Endothelial cell (in vitro differentiated cells): ENCODE measurements at regions not wholly inside any gene's neighbourhood (a gene's known extent, or its start where the extent isn't known, plus 50 kb on each side); places are given as distances from the start of the nearest gene placed in this dataset.

Experiments used
- DNase-seq: peaks from one replicate; pipeline ENCODE4 v3.0.0; 2021; ENCODE audit warnings: low spot score
- H3K27ac Mint-ChIP-seq: one replicate; pipeline ENCODE4 v1.8.0; 2021; ENCODE audit warnings: mixed read lengths, inconsistent platforms; ENCODE audit not compliant: unreplicated experiment
- H3K27me3 Mint-ChIP-seq: one replicate; pipeline ENCODE4 v1.8.0; 2021; ENCODE audit warnings: mild to moderate bottlenecking, moderate library complexity, mixed read lengths, inconsistent platforms; ENCODE audit not compliant: unreplicated experiment
- H3K36me3 Mint-ChIP-seq: one replicate; pipeline ENCODE4 v1.8.0; 2021; ENCODE audit warnings: mild to moderate bottlenecking, low read depth, mixed read lengths, inconsistent platforms; ENCODE audit not compliant: unreplicated experiment
- H3K4me1 Mint-ChIP-seq: one replicate; pipeline ENCODE4 v1.8.0; 2021; ENCODE audit warnings: mild to moderate bottlenecking, mixed read lengths, inconsistent platforms; ENCODE audit not compliant: unreplicated experiment
- H3K4me3 Mint-ChIP-seq: one replicate; pipeline ENCODE4 v1.8.0; 2021; ENCODE audit warnings: mild to moderate bottlenecking, mixed read lengths, inconsistent platforms; ENCODE audit not compliant: unreplicated experiment
- H3K9me3 Mint-ChIP-seq: one replicate; pipeline ENCODE4 v1.8.0; 2021; ENCODE audit warnings: mixed read lengths, inconsistent platforms; ENCODE audit not compliant: unreplicated experiment
- TF ChIP-seq, protein P1 (sequence below): fragments of 200-600 bp; sonication (generic); IDR thresholded peaks from one replicate; pipeline ENCODE4 v1.5.0; 2021; ENCODE audit warnings: antibody characterized with exemption; ENCODE audit not compliant: unreplicated experiment

- no peak for DNase-seq
- Mint-ChIP-seq H3K4me1 (no peaks in the 10 kb centered on the region), H3K4me3 (no peak overlapping the region), H3K9me3 (no peaks in the 10 kb centered on the region), H3K27ac (no peak overlapping the region), H3K27me3 (peaks cover 2% of the 10 kb centered on the region), H3K36me3 (no peaks in the 10 kb centered on the region)
- TF ChIP-seq, protein P1, sequence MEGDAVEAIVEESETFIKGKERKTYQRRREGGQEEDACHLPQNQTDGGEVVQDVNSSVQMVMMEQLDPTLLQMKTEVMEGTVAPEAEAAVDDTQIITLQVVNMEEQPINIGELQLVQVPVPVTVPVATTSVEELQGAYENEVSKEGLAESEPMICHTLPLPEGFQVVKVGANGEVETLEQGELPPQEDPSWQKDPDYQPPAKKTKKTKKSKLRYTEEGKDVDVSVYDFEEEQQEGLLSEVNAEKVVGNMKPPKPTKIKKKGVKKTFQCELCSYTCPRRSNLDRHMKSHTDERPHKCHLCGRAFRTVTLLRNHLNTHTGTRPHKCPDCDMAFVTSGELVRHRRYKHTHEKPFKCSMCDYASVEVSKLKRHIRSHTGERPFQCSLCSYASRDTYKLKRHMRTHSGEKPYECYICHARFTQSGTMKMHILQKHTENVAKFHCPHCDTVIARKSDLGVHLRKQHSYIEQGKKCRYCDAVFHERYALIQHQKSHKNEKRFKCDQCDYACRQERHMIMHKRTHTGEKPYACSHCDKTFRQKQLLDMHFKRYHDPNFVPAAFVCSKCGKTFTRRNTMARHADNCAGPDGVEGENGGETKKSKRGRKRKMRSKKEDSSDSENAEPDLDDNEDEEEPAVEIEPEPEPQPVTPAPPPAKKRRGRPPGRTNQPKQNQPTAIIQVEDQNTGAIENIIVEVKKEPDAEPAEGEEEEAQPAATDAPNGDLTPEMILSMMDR = no peak
These were observed 588.2 kb upstream of the FTMT start for GRCh38 chr5:121263456-121263855.

GRCh38 chr5:121264605-121265004 is 587.1 kb upstream of the FTMT start:
- Mint-ChIP-seq H3K36me3 (no peaks in the 10 kb centered on the region), H3K9me3 (no peaks in the 10 kb centered on the region), H3K27ac (no peak overlapping the region), H3K4me1 (no peaks in the 10 kb centered on the region), H3K27me3 (peaks cover 2% of the 10 kb centered on the region), H3K4me3 (no peak overlapping the region)
- TF ChIP-seq, protein P1 = no peak
- DNase-seq = no peak

- Mint-ChIP-seq H3K9me3 (no peaks in the 10 kb centered on the region), H3K27ac (no peak overlapping the region), H3K27me3 (no peaks in the 10 kb centered on the region), H3K36me3 (no peaks in the 10 kb centered on the region), H3K4me1 (no peaks in the 10 kb centered on the region), H3K4me3 (no peak overlapping the region)
- TF ChIP-seq, protein P1 = no peak
- DNase-seq = no peak
These were observed 580.1 kb upstream of the FTMT start for GRCh38 chr5:121271546-121271945.

GRCh38 chr5:121273833-121274433 is 577.7 kb upstream of the FTMT start:
- H3K4me1 Mint-ChIP-seq = no peaks in the 10 kb centered on the region
- H3K9me3 Mint-ChIP-seq = no peaks in the 10 kb centered on the region
- no peak overlapping the region for H3K4me3 Mint-ChIP-seq
- TF ChIP-seq, protein P1 = no peak
- H3K27ac Mint-ChIP-seq = no peak overlapping the region
- H3K27me3 Mint-ChIP-seq = no peaks in the 10 kb centered on the region
- H3K36me3 Mint-ChIP-seq = no peaks in the 10 kb centered on the region
- no peak for DNase-seq

- TF ChIP-seq, protein P1 = no peak
- Mint-ChIP-seq H3K36me3 (no peaks in the 10 kb centered on the region), H3K27ac (no peak overlapping the region), H3K27me3 (peaks cover 1% of the 10 kb centered on the region), H3K9me3 (no peaks in the 10 kb centered on the region), H3K4me3 (no peak overlapping the region), H3K4me1 (no peaks in the 10 kb centered on the region)
- no peak for DNase-seq
These were observed 571.9 kb upstream of the FTMT start for GRCh38 chr5:121279801-121280200.
